Endothelial cell (in vitro differentiated cells): ENCODE measurements at regions not wholly inside any gene's neighbourhood (a gene's known extent, or its start where the extent isn't known, plus 50 kb on each side); places are given as distances from the start of the nearest gene placed in this dataset.
"Not testable (repeated sequence)": the region's sequence is repeated elsewhere in the genome, so short reads cannot be mapped to it uniquely, and the experiment has no call there.

Experiments
- DNase-seq: peaks from one replicate; pipeline ENCODE4 v3.0.0; 2021; ENCODE audit warnings: low spot score
- H3K27ac Mint-ChIP-seq: one replicate; pipeline ENCODE4 v1.8.0; 2021; ENCODE audit warnings: mixed read lengths, inconsistent platforms; ENCODE audit not compliant: unreplicated experiment
- H3K27me3 Mint-ChIP-seq: one replicate; pipeline ENCODE4 v1.8.0; 2021; ENCODE audit warnings: mild to moderate bottlenecking, moderate library complexity, mixed read lengths, inconsistent platforms; ENCODE audit not compliant: unreplicated experiment
- H3K36me3 Mint-ChIP-seq: one replicate; pipeline ENCODE4 v1.8.0; 2021; ENCODE audit warnings: mild to moderate bottlenecking, low read depth, mixed read lengths, inconsistent platforms; ENCODE audit not compliant: unreplicated experiment
- H3K4me1 Mint-ChIP-seq: one replicate; pipeline ENCODE4 v1.8.0; 2021; ENCODE audit warnings: mild to moderate bottlenecking, mixed read lengths, inconsistent platforms; ENCODE audit not compliant: unreplicated experiment
- H3K4me3 Mint-ChIP-seq: one replicate; pipeline ENCODE4 v1.8.0; 2021; ENCODE audit warnings: mild to moderate bottlenecking, mixed read lengths, inconsistent platforms; ENCODE audit not compliant: unreplicated experiment
- H3K9me3 Mint-ChIP-seq: one replicate; pipeline ENCODE4 v1.8.0; 2021; ENCODE audit warnings: mixed read lengths, inconsistent platforms; ENCODE audit not compliant: unreplicated experiment
- CTCF ChIP-seq: fragments of 200-600 bp; sonication (generic); IDR thresholded peaks from one replicate; pipeline ENCODE4 v1.5.0; 2021; ENCODE audit warnings: antibody characterized with exemption; ENCODE audit not compliant: unreplicated experiment

- Mint-ChIP-seq H3K27ac (no peak overlapping the region), H3K4me3 (no peak overlapping the region), H3K4me1 (no peaks in the 10 kb centered on the region), H3K9me3 (no peaks in the 10 kb centered on the region), H3K27me3 (peaks cover 5% of the 10 kb centered on the region), H3K36me3 (no peaks in the 10 kb centered on the region)
- no peak for TF ChIP-seq CTCF
- no peak for DNase-seq
Measured at GRCh38 chr1:25118546-25118945, 113.8 kb downstream of the SYF2 start.

- Mint-ChIP-seq H3K4me3 (no peak overlapping the region), H3K4me1 (no peaks in the 10 kb centered on the region), H3K9me3 (no peaks in the 10 kb centered on the region), H3K27me3 (peaks cover 5% of the 10 kb centered on the region), H3K36me3 (no peaks in the 10 kb centered on the region), H3K27ac (no peak overlapping the region)
- DNase-seq, result peak; percentile 16
- peak; percentile 59 for TF ChIP-seq CTCF
Measured at GRCh38 chr1:25117233-25117823, 115.0 kb downstream of the SYF2 start.

GRCh38 chr1:25116832-25117231 lies 115.5 kb downstream of the SYF2 start:
- DNase-seq, result no peak
- Mint-ChIP-seq H3K27me3 (peaks cover 5% of the 10 kb centered on the region), H3K36me3 (no peaks in the 10 kb centered on the region), H3K4me3 (no peak overlapping the region), H3K27ac (no peak overlapping the region), H3K9me3 (no peaks in the 10 kb centered on the region), H3K4me1 (no peaks in the 10 kb centered on the region)
- no peak for TF ChIP-seq CTCF

GRCh38 chr1:25116117-25116516 lies 116.2 kb downstream of the SYF2 start:
- not testable (repeated sequence) for H3K4me3 Mint-ChIP-seq, H3K36me3 Mint-ChIP-seq, H3K9me3 Mint-ChIP-seq, DNase-seq, H3K27me3 Mint-ChIP-seq, H3K27ac Mint-ChIP-seq, H3K4me1 Mint-ChIP-seq

- Mint-ChIP-seq H3K27ac (no peak overlapping the region), H3K27me3 (peaks cover 5% of the 10 kb centered on the region), H3K9me3 (no peaks in the 10 kb centered on the region), H3K4me3 (no peak overlapping the region), H3K36me3 (peaks cover 6% of the 10 kb centered on the region), H3K4me1 (no peaks in the 10 kb centered on the region)
- no peak for DNase-seq
- TF ChIP-seq CTCF, result no peak
Measured at GRCh38 chr1:25113731-25114130, 118.6 kb downstream of the SYF2 start.

GRCh38 chr1:25113086-25113485 lies 119.2 kb downstream of the SYF2 start:
- Mint-ChIP-seq H3K9me3 (no peaks in the 10 kb centered on the region), H3K27ac (no peak overlapping the region), H3K4me1 (no peaks in the 10 kb centered on the region), H3K27me3 (peaks cover 5% of the 10 kb centered on the region), H3K4me3 (no peak overlapping the region), H3K36me3 (peaks cover 6% of the 10 kb centered on the region)
- no peak for DNase-seq
- TF ChIP-seq CTCF, result no peak
